AG09309 (cell line): ENCODE measurements at regions not wholly inside any gene's neighbourhood (a gene's known extent, or its start where the extent isn't known, plus 50 kb on each side); places are given as distances from the start of the nearest gene placed in this dataset.
"Not testable (repeated sequence)": the region's sequence is repeated elsewhere in the genome, so short reads cannot be mapped to it uniquely, and the experiment has no call there.

Experiments
- DNase-seq: peaks from one replicate; pipeline ENCODE4 v3.0.0-alpha.2; 2010; ENCODE audit warnings: low read depth
- H3K4me3 ChIP-seq: 2 replicates; pipeline ENCODE4 v1.5.1; 2011; ENCODE audit warnings: mild to moderate bottlenecking, low read depth, low read length, moderate library complexity; ENCODE audit not compliant: control insufficient read depth
- TF ChIP-seq, protein P1 (sequence below): IDR thresholded peaks from 2 replicates; pipeline ENCODE4 v1.5.1; 2011; ENCODE audit warnings: mild to moderate bottlenecking, low read depth, low read length, inconsistent platforms; ENCODE audit not compliant: insufficient read depth, control insufficient read depth; ENCODE audit errors: missing control alignments

- TF ChIP-seq, protein P1, sequence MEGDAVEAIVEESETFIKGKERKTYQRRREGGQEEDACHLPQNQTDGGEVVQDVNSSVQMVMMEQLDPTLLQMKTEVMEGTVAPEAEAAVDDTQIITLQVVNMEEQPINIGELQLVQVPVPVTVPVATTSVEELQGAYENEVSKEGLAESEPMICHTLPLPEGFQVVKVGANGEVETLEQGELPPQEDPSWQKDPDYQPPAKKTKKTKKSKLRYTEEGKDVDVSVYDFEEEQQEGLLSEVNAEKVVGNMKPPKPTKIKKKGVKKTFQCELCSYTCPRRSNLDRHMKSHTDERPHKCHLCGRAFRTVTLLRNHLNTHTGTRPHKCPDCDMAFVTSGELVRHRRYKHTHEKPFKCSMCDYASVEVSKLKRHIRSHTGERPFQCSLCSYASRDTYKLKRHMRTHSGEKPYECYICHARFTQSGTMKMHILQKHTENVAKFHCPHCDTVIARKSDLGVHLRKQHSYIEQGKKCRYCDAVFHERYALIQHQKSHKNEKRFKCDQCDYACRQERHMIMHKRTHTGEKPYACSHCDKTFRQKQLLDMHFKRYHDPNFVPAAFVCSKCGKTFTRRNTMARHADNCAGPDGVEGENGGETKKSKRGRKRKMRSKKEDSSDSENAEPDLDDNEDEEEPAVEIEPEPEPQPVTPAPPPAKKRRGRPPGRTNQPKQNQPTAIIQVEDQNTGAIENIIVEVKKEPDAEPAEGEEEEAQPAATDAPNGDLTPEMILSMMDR = no peak
- no peak overlapping the region for H3K4me3 ChIP-seq
- DNase-seq = no peak
Measured at GRCh38 chr10:2886662-2887061, 180.7 kb upstream of the PFKP start.

GRCh38 chr10:2885288-2886278, 181.8 kb upstream of the PFKP start:
- DNase-seq = no peak
- H3K4me3 ChIP-seq = no peak overlapping the region
- TF ChIP-seq, protein P1 = no peak

DNA sequence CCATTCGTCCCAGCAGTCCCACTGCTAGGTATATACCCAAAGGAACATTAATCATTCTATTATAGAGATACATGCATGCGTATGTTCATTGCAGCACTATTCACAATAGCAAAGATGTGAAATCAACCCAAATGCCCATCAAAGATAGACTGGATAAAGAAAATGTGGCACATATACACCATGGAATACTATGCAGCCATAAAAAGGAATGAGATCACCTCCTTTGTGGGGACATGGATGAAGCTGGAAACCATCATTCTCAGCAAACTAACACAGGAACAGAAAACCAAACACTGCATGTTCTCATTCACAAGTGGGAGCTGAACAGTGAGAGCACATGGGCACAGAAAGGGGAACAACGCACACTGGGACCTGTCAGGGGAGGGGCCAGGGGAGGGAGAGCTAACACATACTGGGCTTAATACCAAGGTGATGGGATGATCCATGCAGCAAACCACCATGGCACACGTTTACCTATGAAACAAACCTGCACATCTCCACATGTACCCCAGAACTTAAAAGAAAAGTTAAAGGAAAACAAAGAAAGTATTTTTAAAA, 183.3 kb upstream of the PFKP start:
- not testable (repeated sequence) for DNase-seq, H3K4me3 ChIP-seq

GRCh38 chr10:2883238-2883637, 184.1 kb upstream of the PFKP start:
- H3K4me3 ChIP-seq = no peak overlapping the region
- no peak for DNase-seq
- TF ChIP-seq, protein P1 = no peak

DNA sequence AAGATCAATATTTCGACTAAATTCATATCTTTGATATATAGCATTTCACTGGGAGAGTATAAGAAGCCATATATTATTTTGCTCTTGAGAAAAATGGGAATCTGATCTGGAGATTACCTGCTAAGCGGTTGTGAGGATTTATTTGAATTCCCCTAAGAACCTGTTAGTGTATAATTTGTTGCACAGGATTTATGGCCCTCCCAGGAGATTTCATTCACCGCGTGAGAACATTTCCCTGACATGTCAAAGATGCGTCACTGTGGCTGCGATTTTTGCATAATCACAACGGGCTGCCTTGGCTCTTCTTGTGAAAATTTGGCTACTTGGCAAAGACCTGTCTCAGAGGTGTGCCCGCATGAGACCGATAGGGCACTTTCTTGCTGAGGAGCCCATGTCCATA, 184.7 kb upstream of the PFKP start:
- no peak for DNase-seq
- TF ChIP-seq, protein P1 = no peak
- H3K4me3 ChIP-seq = no peak overlapping the region

- TF ChIP-seq, protein P1 = no peak
- no peak overlapping the region for H3K4me3 ChIP-seq
- no peak for DNase-seq
Measured at GRCh38 chr10:2881720-2882620, 185.4 kb upstream of the PFKP start.

- not testable (repeated sequence) for DNase-seq, H3K4me3 ChIP-seq
Measured at GRCh38 chr10:2880050-2880449, 187.3 kb upstream of the PFKP start.
